ENCODE measurements at regions not wholly inside any gene's neighbourhood (a gene's known extent, or its start where the extent isn't known, plus 50 kb on each side); places are given as distances from the start of the nearest gene placed in this dataset.

- WGBS (ENCODE audit: insufficient coverage, low coverage, missing lambda C conversion rate): 62% methylated on average over 1 of the region's 1 CpG
- H4K20me1 ChIP-seq (replicated peaks; ENCODE audit: control insufficient read depth, insufficient read depth, low read length): no peaks in the 10 kb centered on the region
- H3K36me3 ChIP-seq (ENCODE audit: control insufficient read depth, insufficient read depth, low read length): no peaks in the 10 kb centered on the region
- 0 out of 2 replicates have a peak overlapping the region, but pooled peaks have one; percentile 16 for H2AFZ ChIP-seq (ENCODE audit: low read depth, low read length)
- no peak overlapping the region for H3K27ac ChIP-seq (ENCODE audit: extremely low read depth, low read depth, low read length)
- BruUV-seq (replicated peaks): no TSS peak
- DNase-seq (ENCODE audit: extremely low read depth in 1 of 4, low spot score in 3 of 4) (no peak), ATAC-seq (no peak), FAIRE-seq (no peak)
- H3K79me2 ChIP-seq (ENCODE audit: control insufficient read depth, insufficient read depth, low read length): no peaks in the 10 kb centered on the region
- no peak overlapping the region for H3K9ac ChIP-seq (ENCODE audit: insufficient read depth in 1 of 2, low read depth in 2 of 2, low read length in 2 of 2)
- CTCF ChIA-PET (ENCODE audit: low intra/inter-chr PET ratio): no interaction called here
- 0 out of 2 replicates have a peak, but pooled peaks cover 2% of the 10 kb centered on the region for H3K9me3 ChIP-seq (replicated peaks; ENCODE audit: control insufficient read depth, insufficient read depth, low read depth, low read length)
- H3K4me2 ChIP-seq (ENCODE audit: insufficient read depth, low read length): no peak overlapping the region
- no peaks in the 10 kb centered on the region for H3K27me3 ChIP-seq (ENCODE audit: control insufficient read depth in 2 of 2, insufficient read depth in 2 of 2, low read length in 2 of 2)
- in situ Hi-C loops (cut with MboI): no loop called here
- POLR2A ChIA-PET: no interaction called here
- TF ChIP-seq, protein P1, sequence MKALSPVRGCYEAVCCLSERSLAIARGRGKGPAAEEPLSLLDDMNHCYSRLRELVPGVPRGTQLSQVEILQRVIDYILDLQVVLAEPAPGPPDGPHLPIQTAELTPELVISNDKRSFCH (CRISPR knock-in tag; IDR thresholded peaks at IDR 0.05): no peak
- TF ChIP-seq, protein P1 (tag; IDR thresholded peaks at IDR 0.05): no peak
- no peak for TF ChIP-seq ZKSCAN3 (CRISPR knock-in tag; IDR thresholded peaks at IDR 0.05)
- TF ChIP-seq ZNF133 (CRISPR knock-in tag; IDR thresholded peaks at IDR 0.05): no peak
- no peak for TF ChIP-seq ZNF3 (CRISPR knock-in tag; IDR thresholded peaks at IDR 0.05)
- TF ChIP-seq, protein P2, sequence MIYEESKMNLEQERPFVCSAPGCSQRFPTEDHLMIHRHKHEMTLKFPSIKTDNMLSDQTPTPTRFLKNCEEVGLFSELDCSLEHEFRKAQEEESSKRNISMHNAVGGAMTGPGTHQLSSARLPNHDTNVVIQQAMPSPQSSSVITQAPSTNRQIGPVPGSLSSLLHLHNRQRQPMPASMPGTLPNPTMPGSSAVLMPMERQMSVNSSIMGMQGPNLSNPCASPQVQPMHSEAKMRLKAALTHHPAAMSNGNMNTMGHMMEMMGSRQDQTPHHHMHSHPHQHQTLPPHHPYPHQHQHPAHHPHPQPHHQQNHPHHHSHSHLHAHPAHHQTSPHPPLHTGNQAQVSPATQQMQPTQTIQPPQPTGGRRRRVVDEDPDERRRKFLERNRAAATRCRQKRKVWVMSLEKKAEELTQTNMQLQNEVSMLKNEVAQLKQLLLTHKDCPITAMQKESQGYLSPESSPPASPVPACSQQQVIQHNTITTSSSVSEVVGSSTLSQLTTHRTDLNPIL (CRISPR knock-in tag; IDR thresholded peaks at IDR 0.05): no peak
- TF ChIP-seq MXI1 (IDR thresholded peaks at IDR 0.05; ENCODE audit: low read depth, low read length): no peak
- H3K9me1 ChIP-seq (ENCODE audit: control insufficient read depth, insufficient read depth, low read length): no peaks in the 10 kb centered on the region
- H3K4me3 ChIP-seq: no peak overlapping the region
- H3K4me1 ChIP-seq (replicated peaks in 1 of 2; ENCODE audit: control insufficient read depth in 2 of 2, insufficient read depth in 2 of 2, low read length in 2 of 2): peaks cover 5% of the 10 kb centered on the region in 2 experiments; a peak in 2 of 5 replicates
- intact Hi-C loops (cut with micrococcal nuclease): no loop called here
Observed at GRCh38 chr1:192104852-192105251, 53.4 kb upstream of the RGS18 start.
